ENCODE measurements at regions not wholly inside any gene's neighbourhood (a gene's known extent, or its start where the extent isn't known, plus 50 kb on each side); places are given as distances from the start of the nearest gene placed in this dataset.
"Not testable (repeated sequence)": the region's sequence is repeated elsewhere in the genome, so short reads cannot be mapped to it uniquely, and the experiment has no call there.

DNA sequence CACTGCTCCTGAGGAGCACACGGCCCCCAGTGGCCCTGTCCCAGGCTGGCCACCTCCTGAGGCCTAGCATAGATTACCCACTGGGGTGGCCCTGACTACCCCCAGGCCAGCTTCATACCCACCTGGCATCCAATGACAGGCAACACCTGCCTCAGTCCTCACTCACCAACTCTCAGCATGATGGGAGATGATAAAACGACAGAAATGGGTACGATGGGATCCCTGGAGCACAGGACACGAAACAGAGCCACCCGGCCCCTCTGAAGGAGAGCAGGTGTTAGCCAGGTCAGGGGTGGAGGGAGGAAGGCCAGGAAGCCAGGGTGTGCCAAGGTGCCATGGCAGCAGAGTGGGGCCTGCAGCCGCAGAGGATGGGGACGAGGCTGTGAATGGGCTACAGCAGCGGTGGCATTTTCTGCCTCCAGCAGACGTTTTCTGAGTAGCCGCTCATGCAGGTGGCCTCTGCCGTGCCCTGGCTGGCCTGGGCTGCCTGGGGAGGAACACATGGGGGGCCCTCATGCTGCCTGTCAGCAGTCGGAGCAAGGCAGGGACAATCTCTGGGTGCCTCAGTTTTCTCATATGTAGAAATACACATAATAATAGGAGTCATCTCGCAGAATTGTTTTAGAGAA lies 50.2 kb upstream of the FGF3 start:
- no peak for DNase-seq

- DNase-seq = no peak
Observed at GRCh38 chr11:69870766-69871165, 51.5 kb upstream of the FGF3 start.

- DNase-seq = no peak
Observed at GRCh38 chr11:69873166-69874077, 54.2 kb upstream of the FGF3 start.

GRCh38 chr11:69874178-69874983 lies 55.2 kb upstream of the FGF3 start:
- DNase-seq = no peak

- no peak for DNase-seq
Observed at GRCh38 chr11:69874984-69875624, 55.9 kb upstream of the FGF3 start.

GRCh38 chr11:69876013-69876412 lies 56.8 kb upstream of the FGF3 start:
- no peak for DNase-seq

- no peak for DNase-seq
Observed at GRCh38 chr11:69877235-69877634, 58.0 kb upstream of the FGF3 start.

- DNase-seq = not testable (repeated sequence)
Observed at GRCh38 chr11:69877704-69878103, 58.5 kb upstream of the FGF3 start.

GRCh38 chr11:69878144-69878883 lies 59.1 kb upstream of the FGF3 start:
- DNase-seq = no peak

DNA sequence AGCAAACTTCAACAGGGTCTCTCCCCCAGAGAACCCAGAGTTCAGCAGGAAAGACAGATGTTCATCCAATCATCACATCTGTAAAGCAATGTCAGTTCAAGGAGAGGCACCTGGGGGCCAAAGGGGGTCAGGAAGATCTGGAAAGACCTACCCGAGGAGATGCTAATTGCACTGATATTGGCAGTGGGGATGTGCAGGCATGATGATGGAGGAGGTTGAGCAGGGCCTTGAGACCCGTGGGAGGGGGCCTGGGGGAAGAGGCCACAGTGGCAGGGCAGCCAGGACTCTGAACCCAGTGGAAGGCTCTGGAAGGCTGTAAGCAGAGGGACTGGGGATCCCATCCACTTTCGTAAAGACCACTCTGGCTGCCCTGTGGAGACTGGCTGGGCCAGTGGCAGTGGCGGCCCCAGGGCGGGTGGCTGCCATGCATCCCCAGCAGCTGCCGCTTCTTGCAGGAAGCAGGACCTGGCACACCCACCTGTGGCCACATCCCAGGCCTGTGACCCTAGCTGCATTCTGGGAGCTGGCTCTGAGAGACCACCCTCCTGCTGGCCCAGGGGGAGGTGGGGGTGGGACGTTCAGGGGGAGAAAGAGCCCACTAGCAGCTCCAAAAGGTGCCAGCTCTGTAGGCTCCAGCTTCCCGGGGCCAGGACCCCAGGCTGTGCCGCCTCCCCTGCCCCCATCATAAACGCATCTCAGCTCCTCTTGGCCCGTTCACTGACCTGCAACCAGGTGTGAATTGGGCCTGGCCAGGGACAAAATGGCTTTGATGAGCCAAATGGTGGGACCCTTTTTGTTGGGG lies 59.9 kb upstream of the FGF3 start:
- DNase-seq = no peak

- no peak for DNase-seq
Observed at GRCh38 chr11:69879729-69880005, 60.5 kb upstream of the FGF3 start.

DNA sequence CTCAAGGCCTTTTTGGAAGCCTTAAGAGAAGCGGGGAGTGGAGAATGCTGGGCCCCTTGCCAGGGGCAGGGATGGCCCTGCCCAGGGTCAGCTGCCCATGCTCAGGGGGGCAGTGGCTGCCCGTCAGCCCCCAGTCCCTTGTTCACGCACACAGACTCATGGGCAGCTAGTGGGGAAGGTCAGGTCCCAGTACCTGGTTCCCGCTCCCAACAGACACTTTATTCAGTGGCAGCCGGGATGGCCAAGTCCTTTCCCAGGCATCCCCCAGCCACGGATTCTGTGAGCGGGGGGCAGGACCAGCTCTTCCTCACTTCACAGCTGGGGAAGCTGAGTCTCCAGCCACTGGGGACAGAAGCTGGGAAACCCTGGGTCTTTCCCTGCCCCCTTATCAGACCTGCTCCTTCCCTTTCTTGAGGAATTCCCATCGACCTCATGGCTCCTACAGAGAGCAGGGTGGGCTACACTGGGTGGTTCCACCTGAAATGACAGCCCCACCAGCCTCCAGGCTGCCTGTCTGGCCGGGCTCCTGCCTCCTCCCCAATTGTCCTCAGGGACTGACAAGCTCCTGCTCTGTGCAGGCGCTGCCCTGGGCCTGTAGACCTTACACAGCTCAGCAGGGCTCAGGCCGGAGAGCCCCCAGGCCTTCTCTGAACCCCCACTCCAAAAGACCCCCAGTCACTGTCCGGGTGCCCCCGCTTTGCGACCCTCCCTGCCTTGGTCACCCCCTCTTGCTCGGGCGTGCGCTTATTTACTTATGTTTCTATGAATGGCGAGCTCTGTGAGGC lies 61.0 kb upstream of the FGF3 start:
- no peak for DNase-seq

DNA sequence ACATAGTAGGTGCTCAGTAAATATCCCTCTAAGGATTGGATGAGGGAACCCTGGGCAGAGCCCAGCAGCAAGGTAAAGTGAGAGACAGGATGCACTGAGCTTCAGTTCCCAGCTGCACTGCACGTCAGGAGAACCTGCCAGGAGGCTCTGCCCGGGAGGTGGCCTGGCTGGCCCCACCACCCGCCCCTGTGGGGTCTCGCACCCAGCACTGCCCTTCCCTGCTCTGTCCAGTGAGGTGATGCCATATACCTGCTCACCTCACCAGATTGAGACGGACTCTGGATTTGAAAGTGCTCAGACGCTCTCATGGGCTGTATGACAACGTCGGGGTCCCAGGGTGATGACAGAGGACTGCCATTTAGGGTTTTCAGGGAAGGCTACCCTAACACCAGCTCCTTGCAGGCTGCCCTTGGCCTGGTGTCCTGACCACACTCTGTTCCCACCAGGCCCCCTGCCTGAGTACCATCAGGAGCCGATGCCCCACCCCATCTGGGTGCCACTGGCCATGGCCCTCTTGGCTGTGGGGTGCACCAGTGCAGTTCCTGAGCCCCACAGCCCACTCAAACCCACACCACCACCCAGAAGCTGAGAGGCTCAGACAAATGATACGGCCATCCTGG lies 61.7 kb upstream of the FGF3 start:
- no peak for DNase-seq

DNA sequence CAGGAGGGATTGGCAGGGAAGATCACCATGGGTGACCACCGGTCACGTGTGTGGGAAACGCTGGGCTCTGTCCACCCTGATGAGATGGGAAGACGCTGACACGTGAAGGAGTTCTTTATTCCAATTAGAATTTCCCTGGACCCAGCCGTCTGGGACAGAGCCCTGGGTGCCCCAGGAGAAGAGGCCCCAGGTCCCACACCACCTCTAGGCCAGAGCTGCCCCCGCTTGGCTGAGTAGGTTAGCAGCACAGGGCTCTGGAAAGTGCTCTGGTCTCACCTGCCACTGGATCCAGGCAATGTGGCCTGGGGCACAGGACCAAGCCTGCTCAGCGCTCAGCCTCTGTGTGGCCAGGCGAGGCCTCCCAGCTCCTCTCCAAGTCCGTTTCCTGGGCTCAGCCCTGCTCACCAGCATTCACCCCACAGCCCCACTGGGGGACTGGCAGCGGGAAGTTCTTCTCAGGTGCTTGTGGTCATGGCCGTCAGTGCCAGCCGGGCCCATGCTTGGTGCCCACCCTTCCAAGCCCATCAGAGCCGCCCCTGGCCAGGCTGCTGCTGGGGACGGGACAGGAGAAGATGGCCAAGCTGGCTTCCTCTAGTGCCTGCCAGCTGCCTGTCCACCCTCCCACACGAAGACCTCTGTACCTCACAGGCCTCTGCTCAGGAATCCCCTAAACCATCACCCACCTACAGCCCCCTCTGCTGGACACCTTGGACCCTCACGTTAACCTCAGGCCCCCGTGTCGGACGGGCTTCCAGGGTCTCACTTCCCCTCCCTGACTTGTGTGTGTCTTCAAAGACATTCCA lies 62.5 kb upstream of the FGF3 start:
- no peak for DNase-seq

DNA sequence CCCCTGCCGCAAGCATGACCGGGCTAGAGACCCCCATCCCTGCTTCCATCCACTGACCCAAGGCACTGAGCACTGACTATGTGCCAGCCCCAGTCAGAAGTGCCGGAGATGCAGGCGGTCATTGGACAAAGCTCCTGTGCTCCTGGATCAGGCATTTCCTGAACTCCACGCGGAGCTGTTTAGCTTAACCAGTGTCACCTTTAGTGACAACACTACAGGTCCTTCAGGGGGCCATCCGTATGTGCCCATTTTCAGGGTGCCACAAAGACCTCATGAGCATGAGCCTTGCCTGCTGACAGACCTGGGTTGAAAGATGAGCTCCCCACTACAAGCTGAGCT lies 63.0 kb upstream of the FGF3 start:
- DNase-seq = no peak

DNA sequence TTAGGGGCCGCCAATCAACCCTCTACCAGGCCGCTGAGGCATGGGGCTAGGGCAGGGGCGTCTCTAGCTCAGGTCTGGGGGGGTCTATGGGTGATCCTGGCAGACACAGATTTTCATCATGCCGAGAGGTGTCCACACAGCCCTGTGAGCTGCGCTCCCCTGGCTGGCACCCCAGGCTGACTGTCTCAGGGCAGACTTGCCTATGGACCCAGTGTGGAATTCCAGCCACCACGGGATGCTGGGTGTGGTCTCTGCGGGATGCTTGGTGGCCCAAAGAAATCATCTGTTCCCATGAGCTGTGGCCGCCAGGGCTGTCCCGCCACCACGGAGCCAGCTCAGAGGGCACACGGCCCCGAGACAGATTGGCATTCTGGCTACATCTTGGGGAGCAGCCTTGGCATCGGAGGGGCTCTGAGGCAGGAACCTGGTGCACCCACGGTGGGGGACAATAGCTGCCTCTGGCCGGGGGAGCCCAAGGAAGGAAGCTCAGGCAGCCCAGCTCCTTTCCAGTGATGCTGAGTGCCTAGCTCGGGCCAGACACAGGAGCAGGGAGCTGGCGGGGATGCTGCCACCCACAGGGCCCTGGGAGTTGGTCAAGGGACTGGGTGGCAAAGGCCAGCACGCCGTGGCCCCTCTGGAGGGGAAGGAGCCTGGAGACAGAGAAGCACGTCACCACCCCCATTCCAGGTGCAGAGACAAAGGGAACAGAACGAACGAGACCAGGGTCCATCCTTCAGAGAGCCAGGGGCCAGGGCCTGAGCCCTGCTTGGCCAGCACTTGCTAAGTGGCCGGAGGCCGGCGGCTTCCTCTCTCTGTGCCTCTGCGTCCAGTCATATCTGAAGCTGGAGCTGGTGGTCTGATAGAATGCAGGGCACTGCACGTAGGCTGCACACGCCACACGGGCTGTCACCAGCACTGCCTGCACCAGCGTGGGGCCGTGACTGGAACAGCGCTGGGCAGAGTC lies 64.4 kb upstream of the FGF3 start:
- DNase-seq = no peak

- DNase-seq = no peak
Observed at GRCh38 chr11:69884286-69884685, 65.1 kb upstream of the FGF3 start.

DNA sequence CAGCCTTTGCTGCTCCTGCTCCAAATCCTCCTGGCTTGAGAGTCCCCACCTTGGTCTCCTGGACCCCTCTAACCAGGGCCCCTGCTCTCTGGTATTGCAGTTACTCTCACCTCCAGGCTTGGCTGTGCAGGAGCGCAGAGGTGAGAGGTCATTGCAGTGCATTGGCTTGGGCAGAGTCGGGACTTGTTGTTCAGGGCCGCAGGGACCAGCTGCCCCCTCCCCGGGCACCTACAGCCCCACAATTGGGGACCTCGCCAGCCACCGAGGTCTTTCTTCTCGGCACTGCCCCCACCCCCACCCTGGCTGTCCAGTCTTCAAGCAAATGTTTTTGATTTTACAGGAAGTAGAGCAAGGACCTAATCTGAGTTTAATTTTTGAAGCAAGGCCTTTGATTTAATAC lies 65.5 kb upstream of the FGF3 start:
- no peak for DNase-seq
